Hepatocyte (in vitro differentiated cells): ENCODE measurements at regions not wholly inside any gene's neighbourhood (a gene's known extent, or its start where the extent isn't known, plus 50 kb on each side); places are given as distances from the start of the nearest gene placed in this dataset.

Experiments
- DNase-seq: peaks from one replicate; pipeline ENCODE4 v3.0.0-alpha.2; 2016; ENCODE audit warnings: low spot score
- H2AFZ ChIP-seq: fragments of 200-600 bp; sonication (generic); 2 replicates; pipeline ENCODE4 v1.6.0; 2016; ENCODE audit warnings: antibody characterized with exemption, mild to moderate bottlenecking
- H3K27ac ChIP-seq: fragments of 200-600 bp; sonication (generic); 2 replicates; pipeline ENCODE4 v1.5.1; 2016; ENCODE audit warnings: mild to moderate bottlenecking
- H3K27me3 ChIP-seq: fragments of 200-600 bp; sonication (generic); 2 replicates; pipeline ENCODE4 v1.6.1; 2016
- H3K36me3 ChIP-seq: fragments of 200-600 bp; sonication (generic); replicated peaks from 2 replicates; pipeline ENCODE4 v1.5.1; 2016; ENCODE audit warnings: low read depth; ENCODE audit not compliant: insufficient read depth
- H3K4me1 ChIP-seq: fragments of 200-600 bp; sonication (generic); 2 replicates; pipeline ENCODE4 v1.5.1; 2016; ENCODE audit warnings: mild to moderate bottlenecking, moderate library complexity; ENCODE audit not compliant: insufficient read depth
- H3K4me2 ChIP-seq: fragments of 200-600 bp; sonication (generic); 2 replicates; pipeline ENCODE4 v1.6.0; 2016
- H3K4me3 ChIP-seq: fragments of 200-600 bp; sonication (generic); 2 replicates; pipeline ENCODE4 v1.5.1; 2016; ENCODE audit warnings: mild to moderate bottlenecking
- H3K79me2 ChIP-seq: fragments of 200-600 bp; sonication (generic); 2 replicates; pipeline ENCODE4 v1.6.0; 2017; ENCODE audit warnings: mild to moderate bottlenecking
- H3K9me2 ChIP-seq: fragments of 200-600 bp; sonication (generic); replicated peaks from 2 replicates; pipeline ENCODE4 v1.6.0; 2017; ENCODE audit warnings: mild to moderate bottlenecking; ENCODE audit not compliant: insufficient read depth
- H3K9me3 ChIP-seq: fragments of 200-600 bp; sonication (generic); 2 replicates; pipeline ENCODE4 v1.5.1; 2016; ENCODE audit warnings: low read depth, mild to moderate bottlenecking
- H4K20me1 ChIP-seq: fragments of 200-600 bp; sonication (generic); 2 replicates; pipeline ENCODE4 v1.6.0; 2016; ENCODE audit warnings: mild to moderate bottlenecking; ENCODE audit not compliant: insufficient read depth, poor library complexity, severe bottlenecking
- CTCF ChIP-seq: fragments of 200-600 bp; sonication (generic); IDR thresholded peaks from 2 replicates; pipeline ENCODE4 v1.5.1; 2016; ENCODE audit warnings: antibody characterized with exemption, mild to moderate bottlenecking; ENCODE audit not compliant: poor library complexity
- EZH2 ChIP-seq: fragments of 200-600 bp; sonication (generic); IDR thresholded peaks from 2 replicates; pipeline ENCODE4 v1.6.1; 2016; ENCODE audit warnings: antibody characterized with exemption, mild to moderate bottlenecking, borderline replicate concordance
- EZH2phosphoT487 ChIP-seq: fragments of 200-600 bp; sonication (generic); IDR thresholded peaks from one replicate; pipeline ENCODE4 v1.6.1; 2018; ENCODE audit warnings: antibody characterized with exemption, mild to moderate bottlenecking, low read depth, moderate library complexity; ENCODE audit not compliant: unreplicated experiment, severe bottlenecking
- WGBS: methylation state at CpG from one replicate; pipeline ENCODE4 v1.1.6; 2016; ENCODE audit warnings: low lambda C conversion rate; ENCODE audit errors: missing lambda C conversion rate; 5-methylcytosine and 5-hydroxymethylcytosine counted together

- 25% methylated on average over 17 of the region's 18 CpGs for WGBS
Observed at GRCh38 chr9:129500161-129500862, 120.6 kb downstream of the C9orf50 start.

GRCh38 chr9:129498451-129499384 is 122.2 kb downstream of the C9orf50 start:
- DNase-seq: no peak
- peaks cover 66% of the 10 kb centered on the region for H3K4me1 ChIP-seq

More at GRCh38 chr9:129500161-129500862, 120.6 kb downstream of the C9orf50 start:
- no peaks in the 10 kb centered on the region for H3K9me2 ChIP-seq
- H3K4me3 ChIP-seq: no peak overlapping the region
- peak overlapping the region; percentile 94 for H3K27ac ChIP-seq
- no peak for TF ChIP-seq EZH2
- no peak for TF ChIP-seq EZH2phosphoT487
- no peak for TF ChIP-seq CTCF
- H3K4me2 ChIP-seq: peak overlapping the region; percentile 95
- no peaks in the 10 kb centered on the region for H3K36me3 ChIP-seq
- H3K27me3 ChIP-seq: no peaks in the 10 kb centered on the region
- no peaks in the 10 kb centered on the region for H3K9me3 ChIP-seq
- H3K79me2 ChIP-seq: peaks cover 7% of the 10 kb centered on the region
- H4K20me1 ChIP-seq: no peaks in the 10 kb centered on the region
- H2AFZ ChIP-seq: no peak overlapping the region
- H3K4me1 ChIP-seq: peaks cover 52% of the 10 kb centered on the region
- peak; percentile 72 for DNase-seq

GRCh38 chr9:129497813-129498450 is 123.0 kb downstream of the C9orf50 start:
- peaks cover 7% of the 10 kb centered on the region for H3K79me2 ChIP-seq
- H3K9me3 ChIP-seq: no peaks in the 10 kb centered on the region
- DNase-seq: no peak
- WGBS: 47% methylated on average over 7 of the region's 8 CpGs
- TF ChIP-seq EZH2phosphoT487 (no peak), CTCF (no peak), EZH2 (no peak)
- H3K9me2 ChIP-seq: no peaks in the 10 kb centered on the region
- H3K36me3 ChIP-seq: no peaks in the 10 kb centered on the region
- H3K27ac ChIP-seq: peak overlapping the region; percentile 94
- no peak overlapping the region for H2AFZ ChIP-seq
- H3K4me1 ChIP-seq: peaks cover 74% of the 10 kb centered on the region
- no peaks in the 10 kb centered on the region for H3K27me3 ChIP-seq
- H4K20me1 ChIP-seq: no peaks in the 10 kb centered on the region
- peak overlapping the region; percentile 3 for H3K4me3 ChIP-seq
- H3K4me2 ChIP-seq: peak overlapping the region; percentile 95

More at GRCh38 chr9:129498451-129499384, 122.2 kb downstream of the C9orf50 start:
- H3K9me2 ChIP-seq: no peaks in the 10 kb centered on the region
- TF ChIP-seq CTCF (no peak), EZH2phosphoT487 (no peak)
- 83% methylated on average over 7 of the region's 7 CpGs for WGBS
- H4K20me1 ChIP-seq: no peaks in the 10 kb centered on the region
- H2AFZ ChIP-seq: no peak overlapping the region
- peak overlapping the region; percentile 94 for H3K27ac ChIP-seq
- H3K79me2 ChIP-seq: peaks cover 7% of the 10 kb centered on the region
- H3K4me2 ChIP-seq: peak overlapping the region; percentile 95
- H3K27me3 ChIP-seq: no peaks in the 10 kb centered on the region
- H3K9me3 ChIP-seq: no peaks in the 10 kb centered on the region
- H3K36me3 ChIP-seq: no peaks in the 10 kb centered on the region
- H3K4me3 ChIP-seq: no peak overlapping the region
